ENCODE measurements at regions not wholly inside any gene's neighbourhood (a gene's known extent, or its start where the extent isn't known, plus 50 kb on each side); places are given as distances from the start of the nearest gene placed in this dataset.

- TF ChIP-seq, protein P1, sequence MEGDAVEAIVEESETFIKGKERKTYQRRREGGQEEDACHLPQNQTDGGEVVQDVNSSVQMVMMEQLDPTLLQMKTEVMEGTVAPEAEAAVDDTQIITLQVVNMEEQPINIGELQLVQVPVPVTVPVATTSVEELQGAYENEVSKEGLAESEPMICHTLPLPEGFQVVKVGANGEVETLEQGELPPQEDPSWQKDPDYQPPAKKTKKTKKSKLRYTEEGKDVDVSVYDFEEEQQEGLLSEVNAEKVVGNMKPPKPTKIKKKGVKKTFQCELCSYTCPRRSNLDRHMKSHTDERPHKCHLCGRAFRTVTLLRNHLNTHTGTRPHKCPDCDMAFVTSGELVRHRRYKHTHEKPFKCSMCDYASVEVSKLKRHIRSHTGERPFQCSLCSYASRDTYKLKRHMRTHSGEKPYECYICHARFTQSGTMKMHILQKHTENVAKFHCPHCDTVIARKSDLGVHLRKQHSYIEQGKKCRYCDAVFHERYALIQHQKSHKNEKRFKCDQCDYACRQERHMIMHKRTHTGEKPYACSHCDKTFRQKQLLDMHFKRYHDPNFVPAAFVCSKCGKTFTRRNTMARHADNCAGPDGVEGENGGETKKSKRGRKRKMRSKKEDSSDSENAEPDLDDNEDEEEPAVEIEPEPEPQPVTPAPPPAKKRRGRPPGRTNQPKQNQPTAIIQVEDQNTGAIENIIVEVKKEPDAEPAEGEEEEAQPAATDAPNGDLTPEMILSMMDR (IDR thresholded peaks at IDR 0.05 in 4 of 5, conservative IDR thresholded peaks at IDR 0.05 in 1 of 5) = no peak
- TF ChIP-seq POLR2A (IDR thresholded peaks at IDR 0.05) = no peak
Observed at GRCh38 chr12:125704803-125705202, 639.6 kb downstream of the AACS start.

Data from gastrocnemius medialis (tissue), 4 donors.